ENCODE measurements at regions not wholly inside any gene's neighbourhood (a gene's known extent, or its start where the extent isn't known, plus 50 kb on each side); places are given as distances from the start of the nearest gene placed in this dataset.

- no peak for DNase-seq (ENCODE audit: low spot score)
- no peak for FAIRE-seq
Measured at GRCh38 chr20:53838311-53838868, 232.0 kb downstream of the BCAS1 start.

DNA sequence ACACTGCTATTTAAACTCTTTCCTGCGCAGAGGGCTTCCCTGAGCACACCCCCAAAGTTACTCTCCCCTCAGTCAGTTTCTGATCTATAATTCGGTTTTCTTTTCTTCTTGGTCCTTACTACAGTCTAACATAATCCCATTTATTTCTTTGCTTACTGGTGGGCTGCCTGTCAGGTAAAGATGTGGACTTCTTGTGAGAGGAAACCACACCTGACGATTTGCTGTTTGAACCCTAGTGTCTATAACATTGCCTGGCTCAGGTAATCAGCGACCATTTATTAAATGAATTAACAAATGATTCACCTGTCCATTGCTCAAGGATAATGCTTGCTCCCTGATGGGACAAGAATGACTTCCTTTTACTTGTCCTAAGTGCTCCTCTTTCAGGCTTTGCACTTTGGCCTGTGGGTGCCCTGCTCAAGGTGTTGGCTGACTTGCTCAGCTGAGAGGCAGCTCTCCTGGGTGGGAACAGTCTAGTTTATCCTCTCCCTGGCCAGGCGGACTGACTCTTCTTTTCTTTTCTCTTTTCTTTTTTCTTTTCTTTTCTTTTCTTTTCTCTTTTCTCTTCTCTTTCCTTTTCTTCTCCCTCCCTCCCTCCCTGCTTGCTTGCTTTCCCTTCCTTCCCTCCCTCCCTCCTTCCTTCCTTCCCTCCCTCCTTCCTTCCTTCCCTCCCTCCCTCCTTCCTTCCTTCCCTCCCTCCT, 233.1 kb downstream of the BCAS1 start:
- FAIRE-seq (no peak), DNase-seq (ENCODE audit: low spot score) (no peak)

DNA sequence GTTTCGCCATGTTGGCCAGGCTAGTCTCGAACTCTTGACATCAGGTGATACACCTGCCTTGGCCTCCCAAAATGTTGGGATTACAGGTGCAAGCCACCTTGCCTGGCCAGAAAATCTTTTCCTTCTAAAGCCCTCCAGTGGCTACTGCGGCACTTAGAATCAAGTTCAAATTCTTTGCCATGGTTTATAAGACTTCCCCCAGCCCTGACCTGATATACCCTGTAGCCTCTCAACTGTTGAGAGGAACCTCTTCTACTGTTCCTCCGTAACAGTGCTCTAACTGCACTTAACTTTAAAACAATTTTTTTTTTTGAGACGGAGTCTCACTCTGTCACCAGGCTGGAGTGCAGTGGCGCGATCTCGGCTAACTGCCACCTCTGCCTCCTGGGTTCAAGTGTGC, 235.6 kb downstream of the BCAS1 start:
- no peak for FAIRE-seq
- no peak for DNase-seq (ENCODE audit: low spot score)

DNA sequence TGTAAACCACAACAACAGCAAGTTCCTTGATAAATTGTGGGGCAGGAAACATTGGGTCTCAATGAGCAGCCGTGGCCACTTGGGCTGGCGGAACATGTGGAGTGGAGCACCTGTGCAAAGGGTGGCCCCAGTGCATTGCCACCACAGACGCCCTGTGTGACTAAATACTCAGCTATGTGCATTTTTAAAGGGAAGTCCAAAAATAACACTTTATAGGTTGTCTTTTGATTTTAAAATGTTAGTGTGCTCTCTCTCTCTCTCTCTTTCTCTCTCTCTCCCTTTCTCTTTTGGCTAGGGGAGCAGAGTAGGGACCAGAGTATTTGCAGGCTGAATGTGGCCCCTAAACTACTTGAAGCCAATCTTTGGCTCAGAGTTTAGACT, 236.3 kb downstream of the BCAS1 start:
- DNase-seq (ENCODE audit: low spot score) (no peak), FAIRE-seq (no peak)

DNA sequence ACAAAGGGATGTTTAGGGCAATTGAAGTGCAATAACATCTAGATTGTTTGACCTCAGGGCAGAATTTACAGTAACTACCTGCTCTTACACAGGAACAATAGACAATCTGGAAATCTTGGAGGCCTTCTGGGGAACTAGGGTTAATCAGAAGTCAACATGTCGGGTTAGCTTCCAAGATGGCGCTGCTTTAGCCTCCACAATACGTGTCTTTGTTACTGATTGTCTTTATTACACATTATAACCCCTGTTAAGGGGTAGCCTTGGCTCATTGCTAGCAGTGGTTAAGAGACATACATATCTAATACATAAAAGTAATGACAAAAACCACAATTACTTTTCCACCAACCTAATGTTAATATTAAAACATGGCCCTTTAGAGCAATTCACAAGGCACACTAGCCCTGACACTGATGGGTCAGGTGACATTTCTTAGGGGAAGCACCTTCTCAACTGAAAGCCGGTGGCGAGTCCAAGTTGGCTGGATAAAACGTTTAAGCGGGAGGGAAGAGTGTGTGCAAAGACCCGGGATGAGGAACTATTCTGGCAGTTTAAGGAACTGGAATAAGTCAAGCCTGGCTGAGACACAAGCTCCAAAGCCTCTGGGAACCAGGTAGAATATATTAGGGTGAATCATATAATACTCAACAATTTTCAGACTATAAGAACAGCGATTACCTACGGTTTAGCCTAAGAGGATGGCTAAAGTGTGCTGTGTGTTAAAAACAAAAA, 236.9 kb downstream of the BCAS1 start:
- FAIRE-seq (no peak), DNase-seq (ENCODE audit: low spot score) (no peak)

GRCh38 chr20:53832499-53832898, 237.9 kb downstream of the BCAS1 start:
- FAIRE-seq: no peak
- DNase-seq (ENCODE audit: low spot score): no peak

DNA sequence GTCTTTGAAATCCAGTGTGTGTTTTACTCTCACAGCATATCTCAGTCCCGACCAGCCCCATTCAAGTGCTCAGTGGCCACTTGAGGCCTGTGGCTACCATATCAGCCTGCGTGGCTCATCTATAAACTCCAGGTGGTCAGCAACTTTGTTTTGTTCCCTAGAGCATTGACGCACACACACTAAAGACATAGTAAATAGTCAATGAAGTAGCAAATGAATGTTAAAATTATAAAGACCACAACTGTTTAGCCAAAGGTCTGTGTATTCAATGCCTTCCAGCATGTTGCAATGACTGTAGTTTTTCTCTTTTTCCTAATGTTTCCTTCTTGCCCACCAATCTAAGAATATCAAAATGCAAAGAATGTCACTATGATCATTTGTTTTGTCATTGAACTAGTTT, 238.2 kb upstream of the ZNF217 start:
- FAIRE-seq (no peak), DNase-seq (ENCODE audit: low spot score) (no peak)

- no peak for FAIRE-seq
- no peak for DNase-seq (ENCODE audit: low spot score)
Measured at GRCh38 chr20:53831228-53831627, 237.6 kb upstream of the ZNF217 start.

DNA sequence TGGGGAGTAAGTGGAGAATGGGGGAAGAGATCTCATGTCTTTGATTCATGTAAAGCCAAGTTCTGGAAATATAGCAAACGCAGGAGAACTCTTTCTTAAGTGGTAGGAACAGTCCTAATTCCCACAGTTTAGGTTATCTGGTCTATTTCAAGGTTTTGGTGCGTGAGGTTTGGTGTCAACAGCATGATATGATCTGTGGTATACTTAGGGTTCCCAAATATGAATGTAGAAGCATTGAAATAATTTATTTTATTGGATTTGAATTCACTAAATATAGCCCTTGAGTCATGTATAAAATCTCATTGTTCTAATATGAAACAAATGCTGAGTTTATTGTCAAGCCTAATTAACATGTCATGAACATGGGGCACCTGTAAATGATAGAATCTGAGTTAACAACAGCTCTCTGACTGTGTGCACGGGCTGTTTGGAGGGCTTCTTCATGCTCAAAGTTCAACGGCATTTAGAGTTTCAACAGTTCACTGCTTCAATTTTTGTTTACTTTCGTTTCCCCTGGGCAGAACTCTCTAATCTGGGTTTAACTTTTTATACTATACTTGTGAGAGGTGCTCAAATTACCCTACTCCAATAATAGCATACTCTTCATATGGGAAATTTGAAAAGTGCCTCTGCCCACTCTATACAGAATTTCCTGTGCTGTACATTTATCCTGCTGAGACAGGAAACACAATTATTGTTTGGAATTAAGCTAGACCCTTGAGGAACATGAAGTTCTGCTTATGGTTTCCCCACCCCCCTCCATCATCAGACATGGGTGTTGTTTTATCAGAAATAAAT, 236.3 kb upstream of the ZNF217 start:
- no peak for FAIRE-seq
- peak; percentile 52 for DNase-seq (ENCODE audit: low spot score)

- DNase-seq (ENCODE audit: low spot score) (peak; percentile 95), FAIRE-seq (peak; percentile 97)
Measured at GRCh38 chr20:53829255-53829723, 235.7 kb upstream of the ZNF217 start.

DNA sequence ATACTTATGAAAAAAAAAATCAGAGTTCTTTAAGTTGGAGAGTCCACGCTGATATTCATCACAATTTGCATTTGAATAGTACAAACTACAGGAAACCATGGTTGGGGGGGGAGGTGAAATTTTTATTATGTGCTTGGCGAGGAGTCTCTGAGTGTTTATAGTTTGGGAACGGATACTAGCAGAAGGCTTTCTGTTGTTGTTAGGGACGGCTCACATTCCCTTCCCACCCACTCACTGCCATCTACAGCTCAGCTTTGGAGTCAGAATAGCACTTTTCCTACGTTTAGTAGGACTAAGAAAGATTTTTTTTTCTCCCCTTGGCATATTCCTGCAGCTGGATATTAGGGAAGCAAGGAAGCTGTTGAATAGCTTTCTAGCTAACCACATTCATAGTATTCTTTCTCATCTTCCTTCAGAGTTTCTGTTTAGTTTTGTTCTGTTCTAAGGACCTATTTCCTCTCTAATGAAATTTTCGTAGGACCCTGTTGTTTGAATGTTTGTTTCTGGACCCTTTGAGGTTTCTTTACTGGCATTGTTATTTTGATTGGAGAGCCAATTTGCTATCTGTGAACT, 235.1 kb upstream of the ZNF217 start:
- DNase-seq (ENCODE audit: low spot score): peak; percentile 91

DNA sequence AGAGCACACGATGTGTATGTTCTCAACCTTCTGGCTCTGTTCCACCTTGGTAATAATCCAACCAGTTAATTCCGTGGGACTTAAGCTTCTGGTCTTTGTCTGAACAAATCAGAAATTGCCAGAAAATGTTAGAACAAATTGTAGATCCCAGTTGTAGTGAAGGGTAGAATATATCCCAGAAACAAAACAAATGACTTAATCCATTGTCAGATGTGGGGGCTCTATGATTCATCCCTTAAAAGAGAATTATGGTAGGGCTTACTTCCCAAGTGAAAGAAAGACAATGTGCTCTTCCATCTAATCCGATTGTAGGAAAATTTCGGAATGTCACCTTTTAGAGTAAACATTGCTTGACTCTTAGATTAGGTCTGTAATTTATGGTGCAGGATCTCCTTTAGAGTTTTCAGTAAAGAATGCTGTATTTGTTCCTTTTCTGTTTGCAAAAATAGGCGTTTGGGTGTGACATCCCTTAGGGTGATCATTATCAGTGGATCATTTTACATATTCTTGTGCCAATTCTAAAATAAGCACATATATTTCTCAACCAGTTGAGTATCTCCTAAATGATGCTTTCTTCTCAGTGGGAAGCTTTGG, 234.5 kb upstream of the ZNF217 start:
- FAIRE-seq (peak; percentile 97), DNase-seq (ENCODE audit: low spot score) (peak; percentile 97)

More for the DNA sequence above, 235.1 kb upstream of the ZNF217 start:
- FAIRE-seq: no peak

DNA sequence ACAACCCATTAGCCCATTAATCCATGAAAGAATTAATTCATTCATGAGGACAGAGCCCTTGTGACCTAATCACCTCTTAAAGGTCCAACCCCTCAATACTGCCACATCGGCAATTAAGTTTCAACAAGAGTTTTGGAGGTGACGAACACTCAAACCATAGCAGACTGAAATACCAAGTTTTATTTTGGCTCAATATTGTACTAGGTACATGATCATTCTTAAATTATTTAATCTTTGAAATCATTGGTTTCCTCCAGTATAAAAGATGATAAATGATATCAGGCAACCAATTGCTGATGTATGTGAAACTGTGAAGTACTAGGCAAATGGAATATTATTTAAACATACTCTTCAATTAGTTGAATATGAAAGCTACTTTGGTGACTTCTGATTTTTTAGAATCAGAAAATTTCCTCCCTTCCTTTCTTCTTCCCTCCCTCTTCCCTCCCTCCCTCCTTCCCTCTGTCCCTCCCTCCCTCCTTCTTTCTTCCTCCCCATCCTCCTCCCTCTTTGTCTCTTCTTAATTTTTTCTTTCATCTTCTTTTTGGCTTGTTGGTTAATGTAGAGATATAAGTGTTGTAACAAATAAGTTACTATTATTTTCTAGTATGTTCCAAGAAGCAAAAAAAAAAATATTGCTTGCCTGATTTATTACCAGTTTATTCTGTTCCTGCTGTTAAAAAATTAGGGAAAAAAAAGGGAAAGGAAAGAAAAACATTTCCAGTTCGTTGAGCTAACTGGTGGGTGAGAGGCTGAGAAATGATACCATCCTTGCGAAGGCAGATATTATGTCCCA, 233.9 kb upstream of the ZNF217 start:
- FAIRE-seq (no peak), DNase-seq (ENCODE audit: low spot score) (no peak)

DNA sequence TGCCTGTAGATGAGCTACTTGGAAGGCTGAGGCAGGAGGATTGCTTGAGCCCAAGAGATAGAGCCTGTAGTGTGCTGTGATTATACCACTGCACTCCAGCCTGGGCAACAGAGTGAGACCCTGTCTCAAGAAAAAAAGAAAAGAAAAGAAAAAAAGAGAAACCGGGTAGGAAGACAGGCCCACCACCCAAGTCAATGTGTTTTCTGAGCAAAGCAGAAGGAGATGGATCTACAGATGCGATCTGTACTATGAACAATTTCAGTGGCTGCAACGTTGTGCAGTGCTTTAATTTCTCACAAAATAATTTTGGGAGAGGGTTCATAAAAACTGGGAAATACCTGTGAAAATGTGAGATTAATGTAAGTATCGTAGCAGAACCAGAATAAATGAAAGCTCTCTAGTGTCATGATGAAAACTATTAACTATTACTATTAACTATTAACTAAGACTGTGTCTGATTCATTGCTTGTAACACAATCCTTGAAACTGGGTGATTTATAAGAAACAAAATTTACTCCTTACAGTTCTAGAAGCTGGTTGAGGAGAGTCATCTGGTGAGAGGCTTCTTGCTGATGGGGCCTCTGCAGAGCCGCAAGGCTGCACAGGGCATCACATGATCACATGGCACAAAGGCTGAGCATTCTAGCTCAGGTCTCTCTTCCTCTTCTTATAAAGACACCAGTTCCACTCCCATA, 233.1 kb upstream of the ZNF217 start:
- peak; percentile 96 for FAIRE-seq
- DNase-seq (ENCODE audit: low spot score): peak; percentile 94

DNA sequence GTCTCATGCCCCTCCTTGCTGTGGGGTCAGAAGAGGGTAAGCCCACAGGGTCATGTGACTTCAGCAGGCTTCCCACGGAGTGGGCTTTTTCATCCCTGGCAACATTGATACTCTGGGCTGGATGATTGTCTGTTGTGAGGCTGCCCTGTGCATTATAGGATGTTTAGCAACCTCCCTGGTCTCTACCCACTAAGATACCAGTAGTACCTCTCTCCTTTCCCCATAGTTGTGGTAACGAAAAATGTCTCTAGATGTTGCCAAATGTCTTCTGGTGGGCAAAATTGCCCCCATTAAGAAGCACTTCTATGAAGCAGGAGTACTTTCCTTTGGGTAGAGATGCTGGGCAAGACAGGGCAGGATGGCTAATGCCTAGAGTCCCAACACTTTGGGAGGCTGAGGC, 232.5 kb upstream of the ZNF217 start:
- DNase-seq (ENCODE audit: low spot score) (no peak), FAIRE-seq (no peak)

DNA sequence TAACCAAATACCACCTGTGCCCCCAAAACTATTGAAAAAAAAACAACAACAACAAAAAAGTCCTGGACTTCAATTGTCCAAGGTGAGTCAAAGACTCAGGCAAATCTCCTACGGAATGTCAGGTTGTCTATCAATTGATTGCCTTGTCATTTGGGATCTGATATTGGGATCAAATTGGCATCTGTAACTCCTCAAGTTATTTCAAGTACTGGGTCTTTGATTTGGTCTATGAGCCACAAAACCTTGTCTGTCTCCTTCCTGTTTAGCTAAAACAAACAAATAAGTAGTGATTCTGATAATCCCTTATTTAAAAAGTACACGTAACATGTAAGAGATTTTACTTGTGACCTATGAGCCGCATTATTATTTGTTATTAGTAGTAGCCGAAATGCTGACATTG, 231.6 kb upstream of the ZNF217 start:
- DNase-seq (ENCODE audit: low spot score): no peak
- FAIRE-seq: no peak

- FAIRE-seq: no peak
- DNase-seq (ENCODE audit: low spot score): no peak
Measured at GRCh38 chr20:53824779-53825178, 231.1 kb upstream of the ZNF217 start.

DNA sequence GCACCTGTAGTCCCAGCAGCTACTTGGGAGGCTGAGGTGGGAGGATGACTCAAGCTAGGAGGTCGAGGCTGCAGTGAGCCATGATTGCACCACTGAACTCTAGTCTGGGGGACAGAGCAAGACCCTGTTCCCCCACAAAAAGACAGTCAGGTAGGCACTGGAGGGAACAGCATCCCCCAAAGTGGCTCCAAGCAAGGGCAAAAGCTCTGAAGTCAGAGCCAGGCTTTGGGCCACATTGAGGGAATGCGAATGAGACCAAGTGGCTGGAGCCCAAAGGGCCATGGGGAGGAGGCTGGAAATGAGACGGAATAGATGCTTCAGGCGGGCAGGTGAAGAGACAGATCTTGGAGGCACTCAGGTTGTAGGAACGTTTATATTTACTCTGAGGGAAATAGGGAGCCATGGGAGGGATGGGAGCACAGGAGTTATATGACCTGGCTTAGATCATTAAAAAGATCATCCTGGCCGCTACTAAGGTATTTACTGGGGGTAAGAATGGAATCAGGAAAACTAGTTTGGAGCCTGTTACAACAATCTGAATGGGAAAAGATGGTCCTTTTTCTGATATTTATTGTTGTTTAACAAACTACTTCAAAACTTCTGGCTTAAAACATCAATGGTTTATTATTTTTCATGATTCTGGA, 229.6 kb upstream of the ZNF217 start:
- DNase-seq (ENCODE audit: low spot score): no peak
- no peak for FAIRE-seq

DNA sequence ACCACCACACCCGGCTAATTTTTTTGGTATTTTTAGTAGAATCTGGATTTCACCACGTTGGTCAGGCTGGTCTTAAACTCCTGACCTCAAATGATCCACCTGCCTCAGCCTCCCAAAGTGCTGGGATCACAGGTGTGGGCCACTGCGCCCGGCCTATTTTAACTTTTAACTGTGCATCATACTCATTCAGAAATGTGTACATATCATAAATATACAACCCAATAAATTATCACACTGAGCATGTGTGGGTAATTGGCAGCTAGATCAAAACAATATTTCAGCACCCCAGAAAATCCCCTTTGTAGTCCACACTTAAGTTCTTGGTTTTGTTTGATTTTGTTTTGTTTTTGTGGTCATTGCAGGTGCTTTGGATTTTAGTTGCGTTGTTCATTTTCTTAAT, 228.9 kb upstream of the ZNF217 start:
- DNase-seq (ENCODE audit: low spot score): no peak
- FAIRE-seq: no peak
